HEK293 (cell line): ENCODE measurements at regions not wholly inside any gene's neighbourhood (a gene's known extent, or its start where the extent isn't known, plus 50 kb on each side); places are given as distances from the start of the nearest gene placed in this dataset.

ENCODE experiments used
- CTCF ChIA-PET: fragments of 350-600 bp; formaldehyde crosslinking; extraction: SDS; loops from one replicate; lab custom pipeline; 2021; ENCODE audit warnings: antibody characterized with exemption; lab: Yijun Ruan, JAX
- POLR2A ChIA-PET: fragments of 300-600 bp; formaldehyde crosslinking; extraction: SDS; loops from one replicate; lab custom pipeline; 2020; ENCODE audit warnings: antibody characterized with exemption, inconsistent platforms; lab: Yijun Ruan, JAX
- H3K27ac ChIP-seq: fragments of 200-500 bp; sonication (Bioruptor generic); 2 replicates; pipeline ENCODE4 v1.5.1; 2014; ENCODE audit warnings: low read depth, low read length, control low read depth, inconsistent platforms; ENCODE audit errors: extremely low read depth
- H3K36me3 ChIP-seq, 2 experiments: fragments of 200-500 bp in 1 of 2; sonication (Bioruptor generic) in 1 of 2; 1 replicate in 1 of 2; 2 replicates in 1 of 2; pipeline ENCODE4 v1.5.1; 2014 to 2017; ENCODE audit warnings: inconsistent platforms in 2 of 2, low read length in 2 of 2; ENCODE audit not compliant: control insufficient read depth in 2 of 2, insufficient read depth in 1 of 2
- H3K4me1 ChIP-seq: fragments of 200-500 bp; sonication (Bioruptor generic); 2 replicates; pipeline ENCODE4 v1.5.1; 2014; ENCODE audit warnings: mild to moderate bottlenecking, low read length, inconsistent platforms; ENCODE audit not compliant: control insufficient read depth, insufficient read depth
- H3K4me3 ChIP-seq: 2 replicates; pipeline ENCODE4 v1.5.1; 2011; ENCODE audit warnings: low read depth, mild to moderate bottlenecking, control low read depth, low read length, moderate library complexity
- H3K9me3 ChIP-seq: fragments of 200-500 bp; sonication (Bioruptor generic); 2 replicates; pipeline ENCODE4 v1.5.1; 2014; ENCODE audit warnings: low read depth, low read length, inconsistent platforms; ENCODE audit not compliant: control insufficient read depth, insufficient read depth
- IKZF3 ChIP-seq: fragments of 450-650 bp; IDR thresholded peaks from 2 replicates; pipeline ENCODE4 v1.5.0; 2018; ENCODE audit warnings: missing biosample characterization, mild to moderate bottlenecking, missing genetic modification characterization, moderate library complexity
- OVOL3 ChIP-seq: fragments of 450-650 bp; formaldehyde crosslinking; IDR thresholded peaks from 2 replicates; pipeline ENCODE4 v1.5.1; 2016; ENCODE audit warnings: missing biosample characterization, missing genetic modification characterization
- PATZ1 ChIP-seq: fragments of 450-650 bp; formaldehyde crosslinking; IDR thresholded peaks from 2 replicates; pipeline ENCODE4 v1.5.1; 2016; ENCODE audit warnings: missing biosample characterization, missing genetic modification characterization
- PRDM2 ChIP-seq: fragments of 450-650 bp; formaldehyde crosslinking; IDR thresholded peaks from 2 replicates; pipeline ENCODE4 v1.5.1; 2016; ENCODE audit warnings: missing biosample characterization, missing genetic modification characterization, borderline replicate concordance
- SCRT1 ChIP-seq: fragments of 450-650 bp; formaldehyde crosslinking; IDR thresholded peaks from 2 replicates; pipeline ENCODE4 v1.5.1; 2016; ENCODE audit warnings: missing biosample characterization, missing genetic modification characterization, borderline replicate concordance
- ZNF112 ChIP-seq: fragments of 450-650 bp; formaldehyde crosslinking; IDR thresholded peaks from 2 replicates; pipeline ENCODE4 v1.5.0; 2017; ENCODE audit warnings: missing biosample characterization, missing genetic modification characterization
- ZNF157 ChIP-seq: fragments of 450-650 bp; formaldehyde crosslinking; IDR thresholded peaks from 2 replicates; pipeline ENCODE4 v1.5.1; 2016; ENCODE audit warnings: missing biosample characterization, missing genetic modification characterization
- ZNF174 ChIP-seq: fragments of 450-650 bp; formaldehyde crosslinking; IDR thresholded peaks from 2 replicates; pipeline ENCODE4 v1.5.0; 2017; ENCODE audit warnings: missing biosample characterization, mild to moderate bottlenecking, missing genetic modification characterization
- ZNF23 ChIP-seq: fragments of 450-650 bp; formaldehyde crosslinking; IDR thresholded peaks from 2 replicates; pipeline ENCODE4 v1.5.1; 2016; ENCODE audit warnings: missing biosample characterization, missing genetic modification characterization, borderline replicate concordance
- ZNF292 ChIP-seq: fragments of 450-650 bp; formaldehyde crosslinking; IDR thresholded peaks from 2 replicates; pipeline ENCODE4 v1.5.1; 2016; ENCODE audit warnings: low read depth, missing biosample characterization, missing genetic modification characterization, borderline replicate concordance
- ZNF341 ChIP-seq: fragments of 450-650 bp; formaldehyde crosslinking; IDR thresholded peaks from 2 replicates; pipeline ENCODE4; 2016; ENCODE audit warnings: low read depth, missing biosample characterization, missing genetic modification characterization
- ZNF423 ChIP-seq: fragments of 450-650 bp; formaldehyde crosslinking; IDR thresholded peaks from 2 replicates; pipeline ENCODE4 v1.5.1; 2016; ENCODE audit warnings: missing biosample characterization, missing genetic modification characterization
- ZNF426 ChIP-seq: fragments of 450-650 bp; formaldehyde crosslinking; IDR thresholded peaks from 2 replicates; pipeline ENCODE4 v1.5.1; 2017; ENCODE audit warnings: missing biosample characterization, missing genetic modification characterization, mild to moderate bottlenecking, inconsistent platforms, moderate library complexity
- ZNF473 ChIP-seq: fragments of 450-650 bp; formaldehyde crosslinking; IDR thresholded peaks from 2 replicates; pipeline ENCODE4 v1.5.1; 2017; ENCODE audit warnings: missing biosample characterization, missing genetic modification characterization
- ZNF501 ChIP-seq: fragments of 450-650 bp; formaldehyde crosslinking; IDR thresholded peaks from 2 replicates; pipeline ENCODE4 v1.5.1; 2016; ENCODE audit warnings: missing biosample characterization, missing genetic modification characterization
- ZNF530 ChIP-seq: fragments of 450-650 bp; formaldehyde crosslinking; IDR thresholded peaks from 2 replicates; pipeline ENCODE4 v1.5.1; 2016; ENCODE audit warnings: low read depth, missing biosample characterization, missing genetic modification characterization
- ZNF558 ChIP-seq: fragments of 450-650 bp; formaldehyde crosslinking; IDR thresholded peaks from 2 replicates; pipeline ENCODE4 v1.5.1; 2016; ENCODE audit warnings: missing biosample characterization, missing genetic modification characterization
- ZNF561 ChIP-seq: fragments of 450-650 bp; IDR thresholded peaks from 2 replicates; pipeline ENCODE4 v1.5.1; 2018; ENCODE audit warnings: missing biosample characterization, missing genetic modification characterization, borderline replicate concordance
- ZNF596 ChIP-seq: fragments of 450-650 bp; IDR thresholded peaks from 2 replicates; pipeline ENCODE4 v1.5.0; 2018; ENCODE audit warnings: missing biosample characterization, mild to moderate bottlenecking, missing genetic modification characterization, moderate library complexity
- ZXDB ChIP-seq: fragments of 450-650 bp; formaldehyde crosslinking; IDR thresholded peaks from 2 replicates; pipeline ENCODE4 v1.5.1; 2016; ENCODE audit warnings: missing biosample characterization, missing genetic modification characterization
- TF ChIP-seq, protein P1 (sequence below): fragments of 450-650 bp; formaldehyde crosslinking; IDR thresholded peaks from 2 replicates; pipeline ENCODE4 v1.5.1; 2016; ENCODE audit warnings: missing biosample characterization, missing genetic modification characterization

DNA sequence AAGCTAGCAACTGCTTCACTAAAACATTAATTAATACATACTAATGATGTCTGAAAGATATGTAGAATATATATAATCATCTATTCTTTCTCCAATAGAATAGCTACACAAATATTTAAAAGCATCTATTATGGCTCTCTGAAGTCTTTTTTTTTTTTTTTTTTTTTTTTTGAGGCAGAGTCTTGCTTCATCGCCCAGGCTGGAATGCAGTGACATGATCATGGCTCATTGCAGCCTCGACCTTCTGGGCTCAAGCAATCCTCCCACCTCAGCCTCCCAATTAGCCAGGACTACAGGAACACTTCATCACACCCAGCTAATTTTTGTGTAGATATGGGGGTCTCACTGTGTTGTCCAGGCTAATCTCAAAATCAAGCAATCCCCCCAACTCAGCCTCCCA, 120.4 kb upstream of the KYNU start (continued):
- TF ChIP-seq PRDM2 (tag by site-specific recombination) (no peak), ZNF23 (no peak), ZNF473 (no peak), ZNF530 (tag by site-specific recombination) (no peak)
- TF ChIP-seq, protein P1, sequence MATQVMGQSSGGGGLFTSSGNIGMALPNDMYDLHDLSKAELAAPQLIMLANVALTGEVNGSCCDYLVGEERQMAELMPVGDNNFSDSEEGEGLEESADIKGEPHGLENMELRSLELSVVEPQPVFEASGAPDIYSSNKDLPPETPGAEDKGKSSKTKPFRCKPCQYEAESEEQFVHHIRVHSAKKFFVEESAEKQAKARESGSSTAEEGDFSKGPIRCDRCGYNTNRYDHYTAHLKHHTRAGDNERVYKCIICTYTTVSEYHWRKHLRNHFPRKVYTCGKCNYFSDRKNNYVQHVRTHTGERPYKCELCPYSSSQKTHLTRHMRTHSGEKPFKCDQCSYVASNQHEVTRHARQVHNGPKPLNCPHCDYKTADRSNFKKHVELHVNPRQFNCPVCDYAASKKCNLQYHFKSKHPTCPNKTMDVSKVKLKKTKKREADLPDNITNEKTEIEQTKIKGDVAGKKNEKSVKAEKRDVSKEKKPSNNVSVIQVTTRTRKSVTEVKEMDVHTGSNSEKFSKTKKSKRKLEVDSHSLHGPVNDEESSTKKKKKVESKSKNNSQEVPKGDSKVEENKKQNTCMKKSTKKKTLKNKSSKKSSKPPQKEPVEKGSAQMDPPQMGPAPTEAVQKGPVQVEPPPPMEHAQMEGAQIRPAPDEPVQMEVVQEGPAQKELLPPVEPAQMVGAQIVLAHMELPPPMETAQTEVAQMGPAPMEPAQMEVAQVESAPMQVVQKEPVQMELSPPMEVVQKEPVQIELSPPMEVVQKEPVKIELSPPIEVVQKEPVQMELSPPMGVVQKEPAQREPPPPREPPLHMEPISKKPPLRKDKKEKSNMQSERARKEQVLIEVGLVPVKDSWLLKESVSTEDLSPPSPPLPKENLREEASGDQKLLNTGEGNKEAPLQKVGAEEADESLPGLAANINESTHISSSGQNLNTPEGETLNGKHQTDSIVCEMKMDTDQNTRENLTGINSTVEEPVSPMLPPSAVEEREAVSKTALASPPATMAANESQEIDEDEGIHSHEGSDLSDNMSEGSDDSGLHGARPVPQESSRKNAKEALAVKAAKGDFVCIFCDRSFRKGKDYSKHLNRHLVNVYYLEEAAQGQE (tag by site-specific recombination): no peak
- TF ChIP-seq, all 188 proteins: peak for 0

- CTCF ChIA-PET: no interaction called here
- Histone ChIP-seq H3K27ac (no peak overlapping the region), H3K9me3 (no peaks in the 10 kb centered on the region), H3K4me1 (no peaks in the 10 kb centered on the region), H3K36me3 (no peaks in the 10 kb centered on the region), H3K4me3 (no peak overlapping the region)
- no peak for TF ChIP-seq OVOL3
- TF ChIP-seq IKZF3 (tag by site-specific recombination): no peak
- TF ChIP-seq ZNF423 (tag by site-specific recombination): no peak
- TF ChIP-seq ZNF157 (tag by site-specific recombination): no peak
- POLR2A ChIA-PET: no interaction called here
Observed at GRCh38 chr2:142756430-142756829, 121.0 kb upstream of the KYNU start.

DNA sequence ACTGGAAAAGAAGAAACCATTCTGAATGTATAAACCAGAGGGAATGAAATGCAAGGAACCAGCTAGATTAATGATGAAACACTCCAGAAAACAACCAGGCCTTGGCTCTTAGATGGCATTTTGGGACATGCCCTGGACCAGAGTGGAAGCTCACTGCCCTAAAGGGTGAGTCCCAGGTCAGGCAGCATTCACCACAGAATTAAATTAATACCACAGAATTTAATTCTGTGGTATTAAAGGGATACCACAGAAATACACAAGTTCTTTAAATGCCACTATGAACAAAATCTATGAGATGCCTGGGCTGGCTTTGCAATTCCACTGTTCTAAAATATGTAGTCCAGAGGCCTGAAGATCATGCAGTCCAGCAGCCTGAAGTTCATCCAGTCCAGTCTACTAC, 122.3 kb upstream of the KYNU start:
- ChIA-PET POLR2A (no interaction called here), CTCF (no interaction called here)

More for the DNA sequence above, 122.3 kb upstream of the KYNU start:
- H3K4me1 ChIP-seq: no peaks in the 10 kb centered on the region
- H3K4me3 ChIP-seq: no peak overlapping the region
- no peaks in the 10 kb centered on the region for H3K36me3 ChIP-seq
- H3K27ac ChIP-seq: no peak overlapping the region
- TF ChIP-seq ZXDB (tag by site-specific recombination) (no peak), ZNF426 (no peak), ZNF292 (tag by site-specific recombination) (no peak), ZNF596 (tag by site-specific recombination) (no peak), ZNF561 (tag by site-specific recombination) (no peak), PATZ1 (no peak), ZNF112 (tag by site-specific recombination) (no peak), SCRT1 (tag by site-specific recombination) (no peak), ZNF341 (no peak), ZNF501 (tag by site-specific recombination) (no peak), ZNF558 (tag by site-specific recombination) (no peak), ZNF174 (no peak)
- no peaks in the 10 kb centered on the region for H3K9me3 ChIP-seq
